HEK293 (cell line): ENCODE measurements at regions not wholly inside any gene's neighbourhood (a gene's known extent, or its start where the extent isn't known, plus 50 kb on each side); places are given as distances from the start of the nearest gene placed in this dataset.

ENCODE experiments used
- CTCF ChIA-PET: fragments of 350-600 bp; formaldehyde crosslinking; extraction: SDS; loops from one replicate; lab custom pipeline; 2021; ENCODE audit warnings: antibody characterized with exemption; lab: Yijun Ruan, JAX
- POLR2A ChIA-PET: fragments of 300-600 bp; formaldehyde crosslinking; extraction: SDS; loops from one replicate; lab custom pipeline; 2020; ENCODE audit warnings: antibody characterized with exemption, inconsistent platforms; lab: Yijun Ruan, JAX
- H3K27ac ChIP-seq: fragments of 200-500 bp; sonication (Bioruptor generic); 2 replicates; pipeline ENCODE4 v1.5.1; 2014; ENCODE audit warnings: low read depth, low read length, control low read depth, inconsistent platforms; ENCODE audit errors: extremely low read depth
- H3K36me3 ChIP-seq, 2 experiments: fragments of 200-500 bp in 1 of 2; sonication (Bioruptor generic) in 1 of 2; 1 replicate in 1 of 2; 2 replicates in 1 of 2; pipeline ENCODE4 v1.5.1; 2014 to 2017; ENCODE audit warnings: inconsistent platforms in 2 of 2, low read length in 2 of 2; ENCODE audit not compliant: control insufficient read depth in 2 of 2, insufficient read depth in 1 of 2
- H3K4me1 ChIP-seq: fragments of 200-500 bp; sonication (Bioruptor generic); 2 replicates; pipeline ENCODE4 v1.5.1; 2014; ENCODE audit warnings: mild to moderate bottlenecking, low read length, inconsistent platforms; ENCODE audit not compliant: control insufficient read depth, insufficient read depth
- H3K4me3 ChIP-seq: 2 replicates; pipeline ENCODE4 v1.5.1; 2011; ENCODE audit warnings: low read depth, mild to moderate bottlenecking, control low read depth, low read length, moderate library complexity
- H3K9me3 ChIP-seq: fragments of 200-500 bp; sonication (Bioruptor generic); 2 replicates; pipeline ENCODE4 v1.5.1; 2014; ENCODE audit warnings: low read depth, low read length, inconsistent platforms; ENCODE audit not compliant: control insufficient read depth, insufficient read depth
- FEZF1 ChIP-seq: fragments of 450-650 bp; formaldehyde crosslinking; IDR thresholded peaks from 2 replicates; pipeline ENCODE4 v1.5.1; 2016; ENCODE audit warnings: missing biosample characterization, missing genetic modification characterization
- GLIS1 ChIP-seq: fragments of 450-650 bp; formaldehyde crosslinking; IDR thresholded peaks from 2 replicates; pipeline ENCODE4 v1.5.1; 2016; ENCODE audit warnings: missing biosample characterization, missing genetic modification characterization
- HOXC10 ChIP-seq: sonication (generic); formaldehyde crosslinking; IDR thresholded peaks from 2 replicates; pipeline ENCODE4 v1.8.1; 2023; ENCODE audit warnings: mild to moderate bottlenecking, missing genetic modification reagents
- OSR2 ChIP-seq: fragments of 450-650 bp; formaldehyde crosslinking; IDR thresholded peaks from 2 replicates; pipeline ENCODE4 v1.5.1; 2016; ENCODE audit warnings: missing biosample characterization, missing genetic modification characterization
- RBAK ChIP-seq: fragments of 450-650 bp; formaldehyde crosslinking; IDR thresholded peaks from 2 replicates; pipeline ENCODE4 v1.5.1; 2016; ENCODE audit warnings: missing biosample characterization, missing genetic modification characterization
- SALL2 ChIP-seq: fragments of 450-650 bp; formaldehyde crosslinking; IDR thresholded peaks from 2 replicates; pipeline ENCODE4 v1.5.0; 2017; ENCODE audit warnings: missing biosample characterization, mild to moderate bottlenecking, missing genetic modification characterization, borderline replicate concordance
- SCRT2 ChIP-seq: fragments of 450-650 bp; formaldehyde crosslinking; IDR thresholded peaks from 2 replicates; pipeline ENCODE4 v1.5.1; 2016; ENCODE audit warnings: missing biosample characterization, missing genetic modification characterization
- ZBTB7A ChIP-seq: fragments of 450-650 bp; formaldehyde crosslinking; IDR thresholded peaks from 2 replicates; pipeline ENCODE4 v1.5.1; 2016; ENCODE audit warnings: low read depth, missing biosample characterization, missing genetic modification characterization
- ZNF112 ChIP-seq: fragments of 450-650 bp; formaldehyde crosslinking; IDR thresholded peaks from 2 replicates; pipeline ENCODE4 v1.5.0; 2017; ENCODE audit warnings: missing biosample characterization, missing genetic modification characterization
- ZNF114 ChIP-seq: fragments of 450-650 bp; formaldehyde crosslinking; IDR thresholded peaks from 2 replicates; pipeline ENCODE4 v1.5.0; 2017; ENCODE audit warnings: missing biosample characterization, missing genetic modification characterization
- ZNF132 ChIP-seq: fragments of 450-650 bp; formaldehyde crosslinking; IDR thresholded peaks from 2 replicates; pipeline ENCODE4 v1.5.1; 2017; ENCODE audit warnings: missing biosample characterization, missing genetic modification characterization, borderline replicate concordance
- ZNF133 ChIP-seq: fragments of 450-650 bp; formaldehyde crosslinking; IDR thresholded peaks from 2 replicates; pipeline ENCODE4 v1.5.1; 2016; ENCODE audit warnings: missing biosample characterization, missing genetic modification characterization
- ZNF2 ChIP-seq: fragments of 450-650 bp; formaldehyde crosslinking; IDR thresholded peaks from 2 replicates; pipeline ENCODE4 v1.5.1; 2016; ENCODE audit warnings: missing biosample characterization, missing genetic modification characterization
- ZNF335 ChIP-seq: fragments of 450-650 bp; formaldehyde crosslinking; conservative IDR thresholded peaks from 2 replicates; pipeline ENCODE4 v1.5.1; 2016; ENCODE audit warnings: missing biosample characterization, missing genetic modification characterization
- ZNF423 ChIP-seq: fragments of 450-650 bp; formaldehyde crosslinking; IDR thresholded peaks from 2 replicates; pipeline ENCODE4 v1.5.1; 2016; ENCODE audit warnings: missing biosample characterization, missing genetic modification characterization
- ZNF433 ChIP-seq: fragments of 450-650 bp; formaldehyde crosslinking; IDR thresholded peaks from 2 replicates; pipeline ENCODE4 v1.5.1; 2016; ENCODE audit warnings: missing biosample characterization, missing genetic modification characterization, low read depth
- ZNF521 ChIP-seq: fragments of 450-650 bp; formaldehyde crosslinking; IDR thresholded peaks from 2 replicates; pipeline ENCODE4 v1.5.1; 2017; ENCODE audit warnings: missing biosample characterization, mild to moderate bottlenecking, missing genetic modification characterization
- ZNF560 ChIP-seq: fragments of 450-650 bp; formaldehyde crosslinking; IDR thresholded peaks from 2 replicates; pipeline ENCODE4 v1.5.1; 2017; ENCODE audit warnings: missing biosample characterization, missing genetic modification characterization, borderline replicate concordance
- ZNF585B ChIP-seq: fragments of 450-650 bp; formaldehyde crosslinking; IDR thresholded peaks from 2 replicates; pipeline ENCODE4 v1.5.1; 2016; ENCODE audit warnings: missing biosample characterization, missing genetic modification characterization
- ZNF626 ChIP-seq: fragments of 450-650 bp; sonication (Bioruptor Pico); formaldehyde crosslinking; IDR thresholded peaks from 2 replicates; pipeline ENCODE4 v1.5.1; 2018; ENCODE audit warnings: missing biosample characterization, missing genetic modification characterization, inconsistent platforms
- ZNF830 ChIP-seq: fragments of 450-650 bp; IDR thresholded peaks from 2 replicates; pipeline ENCODE4 v1.5.0; 2018; ENCODE audit warnings: missing biosample characterization, missing genetic modification characterization, low read depth, mild to moderate bottlenecking, moderate library complexity
- ZSCAN23 ChIP-seq: fragments of 450-650 bp; formaldehyde crosslinking; IDR thresholded peaks from 2 replicates; pipeline ENCODE4 v1.5.1; 2016; ENCODE audit warnings: missing biosample characterization, missing genetic modification characterization
- ZSCAN30 ChIP-seq: fragments of 450-650 bp; IDR thresholded peaks from 2 replicates; pipeline ENCODE4 v1.5.1; 2018; ENCODE audit warnings: missing biosample characterization, mild to moderate bottlenecking, missing genetic modification characterization, moderate library complexity
- TF ChIP-seq, protein P1 (sequence below): fragments of 450-650 bp; formaldehyde crosslinking; IDR thresholded peaks from 2 replicates; pipeline ENCODE4 v1.5.1; 2016; ENCODE audit warnings: missing biosample characterization, missing genetic modification characterization

DNA sequence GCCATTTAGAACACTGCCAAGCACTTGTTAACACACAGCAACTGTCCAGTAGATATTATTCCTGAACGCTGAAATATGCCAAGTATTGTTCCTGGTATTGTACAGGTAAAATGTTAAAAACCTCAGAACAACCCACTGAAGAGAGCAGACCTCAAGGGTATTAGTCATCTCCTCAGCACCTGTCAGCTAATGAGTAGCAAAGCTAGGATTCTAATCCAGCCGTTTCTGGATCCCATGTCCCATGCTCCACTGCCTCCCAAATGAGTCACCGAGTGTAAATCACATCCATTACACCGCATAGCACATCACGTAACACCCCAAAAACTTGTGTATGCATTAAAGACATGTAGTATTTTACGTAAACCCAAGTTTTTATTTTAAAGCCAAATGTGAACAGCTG is 705.4 kb upstream of the TENM4 start:
- CTCF ChIA-PET, result no interaction called here
- no peak overlapping the region for H3K4me3 ChIP-seq
- TF ChIP-seq ZNF133 (tag by site-specific recombination), result no peak
- TF ChIP-seq ZSCAN23 (tag by site-specific recombination), result no peak
- no peak for TF ChIP-seq ZBTB7A (tag by site-specific recombination)
- no peak for TF ChIP-seq ZNF521 (tag by site-specific recombination)
- no peak for TF ChIP-seq ZNF626
- no peak for TF ChIP-seq HOXC10 (CRISPR knock-in tag)
- TF ChIP-seq ZNF335 (tag by site-specific recombination), result no peak
- TF ChIP-seq FEZF1 (tag by site-specific recombination), result no peak
- POLR2A ChIA-PET, result no interaction called here
- H3K36me3 ChIP-seq, result no peaks in the 10 kb centered on the region
- H3K4me1 ChIP-seq, result no peaks in the 10 kb centered on the region
- no peaks in the 10 kb centered on the region for H3K9me3 ChIP-seq
- H3K27ac ChIP-seq, result no peak overlapping the region

DNA sequence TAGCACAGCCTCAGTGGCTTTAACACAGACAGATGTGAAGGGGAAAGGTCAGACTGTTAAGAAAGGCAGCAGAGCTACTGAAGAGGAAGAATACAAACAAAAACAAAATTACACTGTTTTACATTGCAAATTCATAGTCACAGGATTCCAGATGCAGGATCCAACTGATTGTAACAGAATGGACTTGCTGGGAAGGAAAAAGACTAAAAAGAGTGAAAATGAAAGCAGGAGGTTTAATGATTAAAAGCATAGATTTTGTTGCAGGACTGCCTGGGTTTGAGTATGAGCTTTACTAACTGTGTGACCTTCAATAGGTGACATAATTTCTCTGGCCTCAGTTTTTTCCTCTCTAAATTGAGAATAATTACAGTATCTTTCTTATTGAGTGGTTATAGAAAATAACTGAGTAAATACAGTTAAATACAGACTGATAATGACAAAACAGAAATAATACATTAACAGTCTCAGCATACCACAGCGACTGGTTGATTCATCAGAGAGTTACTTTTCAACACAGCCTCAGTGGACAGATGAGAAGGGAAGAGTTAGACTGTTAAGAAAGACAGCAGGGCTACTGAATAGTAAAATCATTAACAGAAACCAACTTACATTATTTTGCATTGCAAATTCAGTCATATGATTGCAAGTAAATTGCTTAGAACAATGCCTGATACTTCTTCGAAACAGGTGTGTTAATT is 704.2 kb upstream of the TENM4 start:
- Histone ChIP-seq H3K4me1 (no peaks in the 10 kb centered on the region), H3K36me3 (no peaks in the 10 kb centered on the region), H3K9me3 (no peaks in the 10 kb centered on the region), H3K4me3 (no peak overlapping the region), H3K27ac (no peak overlapping the region)
- TF ChIP-seq ZNF423 (tag by site-specific recombination) (no peak), SALL2 (tag by site-specific recombination) (no peak), ZNF433 (tag by site-specific recombination) (no peak), ZNF560 (tag by site-specific recombination) (no peak)
- ChIA-PET CTCF (interaction anchor here (0.6 kb wide), 1 partner anchor 11 kb away, joined by 5 read pairs; no protein-coding TSS in a partner anchor), POLR2A (no interaction called here)

DNA sequence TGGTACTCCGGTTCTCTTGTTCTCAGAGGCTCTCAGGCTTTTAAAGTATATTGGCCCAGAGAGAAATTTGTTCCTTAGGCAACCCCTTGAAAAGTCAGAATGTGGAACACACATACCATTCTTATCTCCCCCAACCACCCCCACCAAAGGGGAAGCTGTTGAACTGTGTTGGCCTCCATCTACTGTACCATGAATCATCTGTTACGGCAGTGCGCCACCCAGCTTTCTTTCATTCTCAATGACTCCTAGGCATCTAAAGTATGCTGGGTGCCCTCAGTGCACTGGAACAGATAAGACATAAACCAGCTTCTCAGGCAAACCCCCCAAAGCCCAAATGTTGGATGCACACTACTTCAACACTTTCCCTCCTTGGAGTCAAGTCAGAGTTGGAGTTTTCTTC is 696.2 kb upstream of the TENM4 start:
- POLR2A ChIA-PET, result no interaction called here
- Histone ChIP-seq H3K4me3 (no peak overlapping the region), H3K27ac (no peak overlapping the region), H3K4me1 (no peaks in the 10 kb centered on the region), H3K9me3 (no peaks in the 10 kb centered on the region), H3K36me3 (no peaks in the 10 kb centered on the region)
- CTCF ChIA-PET, result interaction anchor here (1.7 kb wide), 1 partner anchor 19 kb away, joined by 5 read pairs; no protein-coding TSS in a partner anchor
- no peak for TF ChIP-seq SCRT2 (tag by site-specific recombination)
- no peak for TF ChIP-seq ZNF132 (tag by site-specific recombination)
- no peak for TF ChIP-seq ZSCAN23 (tag by site-specific recombination)
- no peak for TF ChIP-seq ZNF2 (tag by site-specific recombination)
- TF ChIP-seq ZNF585B (tag by site-specific recombination), result no peak
- no peak for TF ChIP-seq GLIS1 (tag by site-specific recombination)
- no peak for TF ChIP-seq RBAK (tag by site-specific recombination)
- TF ChIP-seq ZNF830, result no peak
- TF ChIP-seq, protein P1, sequence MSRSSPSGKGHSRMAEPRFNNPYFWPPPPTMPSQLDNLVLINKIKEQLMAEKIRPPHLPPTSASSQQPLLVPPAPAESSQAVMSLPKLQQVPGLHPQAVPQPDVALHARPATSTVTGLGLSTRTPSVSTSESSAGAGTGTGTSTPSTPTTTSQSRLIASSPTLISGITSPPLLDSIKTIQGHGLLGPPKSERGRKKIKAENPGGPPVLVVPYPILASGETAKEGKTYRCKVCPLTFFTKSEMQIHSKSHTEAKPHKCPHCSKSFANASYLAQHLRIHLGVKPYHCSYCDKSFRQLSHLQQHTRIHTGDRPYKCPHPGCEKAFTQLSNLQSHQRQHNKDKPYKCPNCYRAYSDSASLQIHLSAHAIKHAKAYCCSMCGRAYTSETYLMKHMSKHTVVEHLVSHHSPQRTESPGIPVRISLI (tag by site-specific recombination), result no peak
- no peak for TF ChIP-seq ZNF114
- TF ChIP-seq OSR2 (tag by site-specific recombination), result no peak
- no peak for TF ChIP-seq ZNF112
- no peak for TF ChIP-seq ZSCAN30 (tag by site-specific recombination)
